Thyroid gland (tissue), 4 donors: ENCODE measurements at regions not wholly inside any gene's neighbourhood (a gene's known extent, or its start where the extent isn't known, plus 50 kb on each side); places are given as distances from the start of the nearest gene placed in this dataset.

ENCODE experiments used
- POLR2A ChIP-seq, 2 donors: fragments of 450-650 bp; IDR thresholded peaks; one replicate each; pipeline ENCODE4 v1.6.1; 2017; ENCODE audit warnings: antibody characterized with exemption in 2 of 2, mild to moderate bottlenecking in 2 of 2, moderate library complexity in 1 of 2
- TF ChIP-seq, protein P1 (sequence below), 6 experiments: fragments of 200-600 bp in 3 of 6; fragments of 450-650 bp in 3 of 6; sonication (generic) in 3 of 6; IDR thresholded peaks; one replicate each; pipeline ENCODE4 v1.5.1; 2016 to 2019; ENCODE audit warnings: antibody characterized with exemption in 6 of 6, mild to moderate bottlenecking in 2 of 6, inconsistent platforms in 1 of 6, moderate library complexity in 1 of 6

DNA sequence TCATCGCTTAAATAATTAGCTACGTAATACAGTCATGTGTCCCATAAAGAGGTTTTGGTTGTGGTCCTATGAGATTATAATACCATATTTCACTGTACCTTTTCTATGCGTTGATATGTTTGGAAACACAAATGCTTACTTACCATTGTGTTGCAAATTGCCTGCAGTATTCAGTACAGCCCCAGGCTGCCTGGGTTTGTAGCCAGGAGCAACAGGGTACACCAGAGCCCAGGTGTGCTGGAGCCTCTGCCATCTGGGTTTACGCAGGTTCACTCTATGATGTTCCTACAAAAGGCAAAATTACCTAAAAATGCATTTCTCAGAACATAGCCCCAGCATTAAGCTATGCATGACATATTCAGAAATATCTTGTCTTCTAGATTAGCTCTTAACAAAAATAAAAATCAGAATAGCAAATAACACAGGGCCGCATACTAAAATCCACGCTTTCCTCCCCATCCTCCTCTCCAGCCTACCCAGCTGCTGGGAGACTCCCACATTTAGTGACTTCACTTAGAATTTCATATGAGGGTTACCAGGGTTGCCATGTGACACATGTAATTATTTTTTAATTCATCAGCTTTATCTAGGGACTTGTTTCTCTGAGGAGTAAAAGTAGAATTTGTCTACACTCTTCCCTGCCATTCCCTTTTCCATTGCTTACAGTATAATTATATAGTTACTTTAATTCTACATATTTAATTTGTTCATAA lies 559.0 kb upstream of the ADARB2 start:
- TF ChIP-seq, protein P1, sequence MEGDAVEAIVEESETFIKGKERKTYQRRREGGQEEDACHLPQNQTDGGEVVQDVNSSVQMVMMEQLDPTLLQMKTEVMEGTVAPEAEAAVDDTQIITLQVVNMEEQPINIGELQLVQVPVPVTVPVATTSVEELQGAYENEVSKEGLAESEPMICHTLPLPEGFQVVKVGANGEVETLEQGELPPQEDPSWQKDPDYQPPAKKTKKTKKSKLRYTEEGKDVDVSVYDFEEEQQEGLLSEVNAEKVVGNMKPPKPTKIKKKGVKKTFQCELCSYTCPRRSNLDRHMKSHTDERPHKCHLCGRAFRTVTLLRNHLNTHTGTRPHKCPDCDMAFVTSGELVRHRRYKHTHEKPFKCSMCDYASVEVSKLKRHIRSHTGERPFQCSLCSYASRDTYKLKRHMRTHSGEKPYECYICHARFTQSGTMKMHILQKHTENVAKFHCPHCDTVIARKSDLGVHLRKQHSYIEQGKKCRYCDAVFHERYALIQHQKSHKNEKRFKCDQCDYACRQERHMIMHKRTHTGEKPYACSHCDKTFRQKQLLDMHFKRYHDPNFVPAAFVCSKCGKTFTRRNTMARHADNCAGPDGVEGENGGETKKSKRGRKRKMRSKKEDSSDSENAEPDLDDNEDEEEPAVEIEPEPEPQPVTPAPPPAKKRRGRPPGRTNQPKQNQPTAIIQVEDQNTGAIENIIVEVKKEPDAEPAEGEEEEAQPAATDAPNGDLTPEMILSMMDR (IDR thresholded peaks at IDR 0.05): no peak
- TF ChIP-seq POLR2A (IDR thresholded peaks at IDR 0.05): no peak
